ENCODE measurements at regions not wholly inside any gene's neighbourhood (a gene's known extent, or its start where the extent isn't known, plus 50 kb on each side); places are given as distances from the start of the nearest gene placed in this dataset.

- BruUV-seq (replicated peaks): no TSS peak
- Histone ChIP-seq H2AFZ (ENCODE audit: low read depth, low read length) (no peak overlapping the region), H3K79me2 (ENCODE audit: control insufficient read depth, insufficient read depth, low read length) (no peaks in the 10 kb centered on the region), H3K9ac (replicated peaks; ENCODE audit: extremely low read depth, insufficient read depth, low read length) (no peak overlapping the region), H3K27ac (ENCODE audit: insufficient read depth, low read depth, low read length) (peak overlapping the region; percentile 41), H3K27me3 (ENCODE audit: control insufficient read depth in 2 of 2, insufficient read depth in 2 of 2, low read length in 2 of 2) (no peaks in the 10 kb centered on the region), H3K4me3 (replicated peaks in 1 of 3; ENCODE audit: insufficient read depth in 1 of 3, low read depth in 1 of 3, low read length in 3 of 3) (no peak overlapping the region), H3K4me1 (ENCODE audit: control insufficient read depth, extremely low read depth, insufficient read depth, low read length) (peaks cover 7% of the 10 kb centered on the region), H3K36me3 (ENCODE audit: control insufficient read depth in 2 of 2, extremely low read depth in 1 of 2, insufficient read depth in 2 of 2, low read length in 2 of 2) (no peaks in the 10 kb centered on the region), H3K9me3 (replicated peaks; ENCODE audit: control insufficient read depth, insufficient read depth, low read length) (no peaks in the 10 kb centered on the region), H3K9me1 (replicated peaks; ENCODE audit: control insufficient read depth, extremely low read depth, insufficient read depth, low read length) (no peaks in the 10 kb centered on the region), H4K20me1 (replicated peaks; ENCODE audit: control insufficient read depth, extremely low read depth, insufficient read depth, low read length) (no peaks in the 10 kb centered on the region), H3K4me2 (ENCODE audit: insufficient read depth, low read length) (no peak overlapping the region)
- no peak for TF ChIP-seq MAX (IDR thresholded peaks at IDR 0.05; ENCODE audit: insufficient read depth, insufficient read length)
- peak; percentile 67 for TF ChIP-seq FOS (IDR thresholded peaks at IDR 0.05; ENCODE audit: borderline replicate concordance, insufficient read depth, low read length)
- no peak for TF ChIP-seq JUN (IDR thresholded peaks at IDR 0.05; ENCODE audit: borderline replicate concordance, insufficient read depth, insufficient read length, low read depth)
- no peak for TF ChIP-seq POLR2A (IDR thresholded peaks at IDR 0.05; ENCODE audit: low read depth, low read length)
- no peak for TF ChIP-seq GATA2 (IDR thresholded peaks at IDR 0.05; ENCODE audit: insufficient read depth, insufficient read length, low read depth, low read length)
- no peak for TF ChIP-seq MYC (IDR thresholded peaks at IDR 0.05; ENCODE audit: low read depth, low read length)
- no peak for TF ChIP-seq POLR2AphosphoS5 (IDR thresholded peaks at IDR 0.05; ENCODE audit: insufficient read depth, low read depth, low read length)
- dilution Hi-C loops (cut with MboI; ENCODE audit: extremely low pct_ligation_motif_present, low sequenced_read_pairs): no loop called here
- POLR2A ChIA-PET: no interaction called here
- intact Hi-C loops (cut with micrococcal nuclease): no loop called here
- peak; percentile 24 for DNase-seq (ENCODE audit: low read depth, low spot score)
- FAIRE-seq: peak; percentile 62
- CTCF ChIA-PET: no interaction called here
Measured at GRCh38 chrX:34528081-34528480, 129.0 kb downstream of the TMEM47 start.

- no peaks in the 10 kb centered on the region for H3K27me3 ChIP-seq (ENCODE audit: control insufficient read depth in 2 of 2, insufficient read depth in 2 of 2, low read length in 2 of 2)
- H3K4me2 ChIP-seq (ENCODE audit: insufficient read depth, low read length): no peak overlapping the region
- TF ChIP-seq MAX (IDR thresholded peaks at IDR 0.05; ENCODE audit: insufficient read depth, insufficient read length): no peak
- peak in 1 of 2 donors; percentile 8 for TF ChIP-seq CTCF (IDR thresholded peaks at IDR 0.05; ENCODE audit: extremely low read depth in 1 of 2, insufficient read depth in 1 of 2, low read depth in 1 of 2, low read length in 2 of 2)
- intact Hi-C loops (cut with micrococcal nuclease) (no loop called here), dilution Hi-C loops (cut with MboI; ENCODE audit: extremely low pct_ligation_motif_present, low sequenced_read_pairs) (no loop called here)
- H3K4me3 ChIP-seq (replicated peaks in 1 of 3; ENCODE audit: insufficient read depth in 1 of 3, low read depth in 1 of 3, low read length in 3 of 3): no peak overlapping the region
- H3K4me1 ChIP-seq (ENCODE audit: control insufficient read depth, extremely low read depth, insufficient read depth, low read length): no peaks in the 10 kb centered on the region
- H3K27ac ChIP-seq (ENCODE audit: insufficient read depth, low read depth, low read length): no peak overlapping the region
- H3K9me1 ChIP-seq (replicated peaks; ENCODE audit: control insufficient read depth, extremely low read depth, insufficient read depth, low read length): no peaks in the 10 kb centered on the region
- BruUV-seq (replicated peaks): no TSS peak
- POLR2A ChIA-PET: no interaction called here
- CTCF ChIA-PET: interaction anchor here (0.9 to 2.6 kb wide), 11 partner anchors 12 to 397 kb away, joined by 3 to 23 read pairs (median 6); partner anchors contain the start of gene TMEM47
- no peaks in the 10 kb centered on the region for H3K36me3 ChIP-seq (ENCODE audit: control insufficient read depth in 2 of 2, extremely low read depth in 1 of 2, insufficient read depth in 2 of 2, low read length in 2 of 2)
- DNase-seq (ENCODE audit: low read depth, low spot score) (peak; percentile 51), FAIRE-seq (peak; percentile 74)
- no peaks in the 10 kb centered on the region for H3K9me3 ChIP-seq (replicated peaks; ENCODE audit: control insufficient read depth, insufficient read depth, low read length)
- no peak overlapping the region for H3K9ac ChIP-seq (replicated peaks; ENCODE audit: extremely low read depth, insufficient read depth, low read length)
- H4K20me1 ChIP-seq (replicated peaks; ENCODE audit: control insufficient read depth, extremely low read depth, insufficient read depth, low read length): no peaks in the 10 kb centered on the region
- H2AFZ ChIP-seq (ENCODE audit: low read depth, low read length): no peak overlapping the region
- no peaks in the 10 kb centered on the region for H3K79me2 ChIP-seq (ENCODE audit: control insufficient read depth, insufficient read depth, low read length)
Measured at GRCh38 chrX:34521563-34521962, 135.5 kb downstream of the TMEM47 start.

Measured in endothelial cell of umbilical vein (primary cell).